B cell (primary cell): ENCODE measurements at regions not wholly inside any gene's neighbourhood (a gene's known extent, or its start where the extent isn't known, plus 50 kb on each side); places are given as distances from the start of the nearest gene placed in this dataset.

Source experiments
- ATAC-seq: fragments of 200-7000 bp; cut with Tn5 transposase; one replicate; pipeline ENCODE4 v1.10.0; 2021; ENCODE audit warnings: low read depth, mild to moderate bottlenecking, moderate number of reproducible peaks, moderate library complexity
- CTCF ChIA-PET: fragments of 350-600 bp; sonication (Branson Sonifier 250); formaldehyde crosslinking; loops from one replicate; lab custom pipeline; 2021; ENCODE audit warnings: antibody characterized with exemption, inconsistent platforms; lab: Charles Lee
- POLR2A ChIA-PET: fragments of 350-600 bp; sonication (Branson Sonifier 250); formaldehyde crosslinking; loops from one replicate; lab custom pipeline; 2021; ENCODE audit warnings: antibody characterized with exemption; lab: Charles Lee
- DNase-seq: peaks from one replicate; pipeline ENCODE4 v3.0.0; 2013
- H2AFZ ChIP-seq: 2 replicates; pipeline ENCODE4 v1.6.1; 2012; ENCODE audit warnings: mild to moderate bottlenecking, low read depth, low read length; ENCODE audit not compliant: insufficient read depth, poor library complexity, severe bottlenecking
- H3K27ac ChIP-seq, 2 donors: 1 replicate in 1 of 2; 2 replicates in 1 of 2; pipeline ENCODE4 v1.5.1; 2012 to 2013; ENCODE audit warnings: low read length in 2 of 2, mild to moderate bottlenecking in 2 of 2, moderate library complexity in 1 of 2
- H3K27me3 ChIP-seq, 4 experiments: fragments of 200-600 bp in 1 of 4; sonication (generic) in 1 of 4; replicated peaks in 1 of 4; 1 replicate in 2 of 4; 2 replicates in 2 of 4; pipeline versions ENCODE4 v1.6.1 to v1.7.0; 2013 to 2016; ENCODE audit warnings: low read length in 3 of 4, mild to moderate bottlenecking in 2 of 4, mixed read lengths in 1 of 4, moderate library complexity in 1 of 4; ENCODE audit not compliant: insufficient read depth in 4 of 4, control insufficient read depth in 3 of 4; ENCODE audit errors: control extremely low read depth in 1 of 4
- H3K36me3 ChIP-seq, 2 experiments: replicated peaks in 1 of 2; 1 replicate in 1 of 2; 2 replicates in 1 of 2; pipeline versions ENCODE4 v1.6.1 to v1.7.1; 2013; ENCODE audit warnings: low read length in 1 of 2; ENCODE audit not compliant: insufficient read depth in 2 of 2, control insufficient read depth in 1 of 2; ENCODE audit errors: control extremely low read depth in 1 of 2, extremely low read depth in 1 of 2
- H3K4me1 ChIP-seq, 2 donors: fragments of 200-600 bp in 1 of 2; sonication (generic) in 1 of 2; 1 replicate in 1 of 2; 2 replicates in 1 of 2; pipeline versions ENCODE4 v1.5.1 to v1.6.1; 2013 to 2017; ENCODE audit warnings: low read length in 2 of 2; ENCODE audit not compliant: control insufficient read depth in 2 of 2, insufficient read depth in 2 of 2
- H3K4me2 ChIP-seq: replicated peaks from 2 replicates; pipeline ENCODE3; 2012; ENCODE audit warnings: mild to moderate bottlenecking, low read depth, low read length; ENCODE audit not compliant: poor library complexity, severe bottlenecking
- H3K4me3 ChIP-seq, 5 experiments: fragments of 200-600 bp in 1 of 5; sonication (generic) in 1 of 5; 1 replicate in 3 of 5; 2 replicates in 2 of 5; pipeline versions ENCODE4 v1.5.1 to v1.7.0; 2011 to 2016; ENCODE audit warnings: low read length in 4 of 5, mild to moderate bottlenecking in 4 of 5, low read depth in 2 of 5, control low read depth in 1 of 5, moderate library complexity in 1 of 5; ENCODE audit not compliant: insufficient read depth in 1 of 5; ENCODE audit errors: control extremely low read depth in 1 of 5, extremely low read depth in 1 of 5
- H3K79me2 ChIP-seq: fragments of 200-600 bp; sonication (generic); one replicate; pipeline ENCODE4 v1.6.0; 2016; ENCODE audit warnings: low read length; ENCODE audit not compliant: control insufficient read depth, insufficient read depth
- H3K9ac ChIP-seq: fragments of 200-600 bp; sonication (generic); 2 replicates; pipeline ENCODE4 v1.6.1; 2017; ENCODE audit warnings: mild to moderate bottlenecking, low read length, moderate library complexity
- H3K9me3 ChIP-seq, 3 donors: one replicate each; pipeline versions ENCODE4 v1.6.1 to v1.7.1; 2013; ENCODE audit warnings: low read length in 2 of 3; ENCODE audit not compliant: control insufficient read depth in 2 of 3, insufficient read depth in 1 of 3; ENCODE audit errors: control extremely low read depth in 1 of 3
- H4K20me1 ChIP-seq: 2 replicates; pipeline ENCODE4 v1.6.0; 2012; ENCODE audit warnings: mild to moderate bottlenecking, low read length; ENCODE audit not compliant: insufficient read depth, control insufficient read depth, poor library complexity, severe bottlenecking
- H3K27ac Mint-ChIP-seq: one replicate; pipeline ENCODE4 v1.8.0; 2021; ENCODE audit warnings: mixed read lengths
- H3K27me3 Mint-ChIP-seq: one replicate; pipeline ENCODE4 v1.8.0; 2021; ENCODE audit warnings: mixed read lengths
- H3K4me1 Mint-ChIP-seq: one replicate; pipeline ENCODE4 v1.8.0; 2021; ENCODE audit warnings: mixed read lengths
- H3K4me3 Mint-ChIP-seq: one replicate; pipeline ENCODE4 v1.8.0; 2021; ENCODE audit warnings: mixed read lengths
- H3K9me3 Mint-ChIP-seq: one replicate; pipeline ENCODE4 v1.8.0; 2022; ENCODE audit warnings: mixed read lengths; ENCODE audit not compliant: insufficient read depth
- CTCF ChIP-seq: fragments of 200-600 bp; IDR thresholded peaks from one replicate; pipeline ENCODE4 v1.8.0; 2022; ENCODE audit warnings: antibody characterized with exemption, mild to moderate bottlenecking
- EZH2 ChIP-seq: IDR thresholded peaks from 2 replicates; pipeline ENCODE4 v1.6.1; 2012; ENCODE audit warnings: borderline replicate concordance, low read depth, mild to moderate bottlenecking, moderate library complexity, low read length; ENCODE audit not compliant: insufficient read depth, poor library complexity, severe bottlenecking
- WGBS: methylation state at CpG from one replicate; pipeline ENCODE4 v1.1.5; 2013; ENCODE audit warnings: missing lambda C conversion rate; ENCODE audit not compliant: insufficient coverage; 5-methylcytosine and 5-hydroxymethylcytosine counted together
- intact Hi-C: fragments of 100-400 bp; cut with micrococcal nuclease; formaldehyde crosslinking; loops from one replicate; pipeline ENCODE4 v1.10.0; 2022

GRCh38 chr10:104540181-104540580 lies 100.9 kb upstream of the SORCS3 start:
- H3K9me3 ChIP-seq, result no peaks in the 10 kb centered on the region
- no peaks in the 10 kb centered on the region for H4K20me1 ChIP-seq
- ChIA-PET CTCF (interaction anchor here (0.6 kb wide), 1 partner anchor 228 kb away, joined by 4 read pairs; no protein-coding TSS in a partner anchor), POLR2A (no interaction called here)
- H3K79me2 ChIP-seq, result no peaks in the 10 kb centered on the region
- H3K27ac Mint-ChIP-seq, result no peak overlapping the region
- no peak overlapping the region for H3K9ac ChIP-seq
- intact Hi-C loops, result no loop called here
- H3K36me3 ChIP-seq, result no peaks in the 10 kb centered on the region
- no peaks in the 10 kb centered on the region for H3K4me1 Mint-ChIP-seq
- ATAC-seq (no peak), DNase-seq (no peak)
- 95% methylated on average over 3 of the region's 3 CpGs for WGBS
- H3K27me3 Mint-ChIP-seq, result peaks cover 27% of the 10 kb centered on the region
- no peak overlapping the region for H3K4me2 ChIP-seq
- H3K4me3 Mint-ChIP-seq, result no peak overlapping the region
- H2AFZ ChIP-seq, result no peak overlapping the region
- no peaks in the 10 kb centered on the region for H3K4me1 ChIP-seq
- no peak for TF ChIP-seq CTCF
- no peak for TF ChIP-seq EZH2
- peaks cover 0 to 3% (median 0%) of the 10 kb centered on the region in 4 experiments for H3K27me3 ChIP-seq
- no peak overlapping the region for H3K4me3 ChIP-seq
- H3K9me3 Mint-ChIP-seq, result no peaks in the 10 kb centered on the region
- H3K27ac ChIP-seq, result no peak overlapping the region

DNA sequence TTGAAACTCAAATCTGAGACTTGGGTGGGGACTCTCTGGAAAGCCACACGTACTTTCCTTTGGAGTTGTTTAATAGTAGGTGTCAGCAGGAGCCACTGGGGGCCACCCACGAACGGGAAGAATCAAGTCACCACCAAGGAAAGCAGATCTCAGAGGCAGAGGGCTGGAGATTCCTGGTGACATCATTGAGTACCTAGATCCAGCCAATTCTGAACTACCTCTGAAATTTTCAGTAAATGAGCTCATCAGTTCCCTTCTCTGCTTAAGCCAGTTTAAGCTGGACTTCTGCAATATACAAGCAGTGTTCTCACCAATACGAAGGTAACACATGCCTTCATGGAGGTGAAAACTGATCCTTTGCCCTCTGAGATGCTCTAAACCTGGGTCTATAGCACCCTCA lies 99.3 kb upstream of the SORCS3 start:
- H2AFZ ChIP-seq, result no peak overlapping the region
- POLR2A ChIA-PET, result no interaction called here
- no peak overlapping the region for H3K4me3 ChIP-seq
- no peak overlapping the region for H3K27ac ChIP-seq
- Mint-ChIP-seq H3K27me3 (peaks cover 25% of the 10 kb centered on the region), H3K4me1 (no peaks in the 10 kb centered on the region), H3K27ac (no peak overlapping the region), H3K4me3 (no peak overlapping the region), H3K9me3 (no peaks in the 10 kb centered on the region)
- no peak overlapping the region for H3K4me2 ChIP-seq
- H3K9ac ChIP-seq, result no peak overlapping the region
- H3K9me3 ChIP-seq, result no peaks in the 10 kb centered on the region
- H3K27me3 ChIP-seq, result no peaks in the 10 kb centered on the region
- TF ChIP-seq CTCF (no peak), EZH2 (no peak)
- H3K79me2 ChIP-seq, result no peaks in the 10 kb centered on the region
- CTCF ChIA-PET, result no interaction called here
- ATAC-seq (no peak), DNase-seq (no peak)
- no peaks in the 10 kb centered on the region for H3K4me1 ChIP-seq
- H4K20me1 ChIP-seq, result no peaks in the 10 kb centered on the region
- 77% methylated on average over 4 of the region's 4 CpGs for WGBS
- H3K36me3 ChIP-seq, result no peaks in the 10 kb centered on the region
- intact Hi-C loops, result no loop called here
